NCI-H1436 (cell line): ENCODE measurements at regions not wholly inside any gene's neighbourhood (a gene's known extent, or its start where the extent isn't known, plus 50 kb on each side); places are given as distances from the start of the nearest gene placed in this dataset.
A peak's percentile ranks its signal among the peaks of the same experiment; 100 is the strongest.

Experiments used
- DNase-seq: peaks from one replicate; lab custom pipeline; 2025; lab: John Stamatoyannopoulos, UW

DNA sequence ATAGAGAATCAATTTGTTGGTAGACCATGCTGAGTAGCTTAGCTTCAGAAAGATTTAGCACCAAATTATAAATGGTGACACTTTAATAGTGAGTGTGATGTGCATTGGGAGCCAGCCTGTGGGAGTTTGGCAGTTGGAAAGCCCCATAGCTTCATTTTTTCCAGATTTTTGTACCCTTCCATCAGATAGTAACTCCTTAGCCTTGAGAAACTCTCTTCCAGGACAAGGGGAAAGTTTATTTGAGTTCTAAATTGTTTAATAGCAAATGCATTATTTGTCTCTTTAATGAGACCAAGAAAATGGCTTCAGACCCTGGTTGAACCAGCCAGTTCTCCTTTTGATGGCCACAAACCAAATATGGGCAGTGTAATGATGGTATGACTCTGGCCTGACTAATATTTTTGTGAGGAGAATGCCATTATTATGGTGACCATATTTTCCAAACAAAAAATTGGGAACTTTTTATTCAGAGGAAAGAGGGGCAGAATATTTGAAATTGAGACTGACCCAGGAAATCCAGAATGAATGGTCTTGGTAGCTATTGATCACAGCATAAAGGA lies 49.8 kb downstream of the PLCE1 start:
- DNase-seq, result no peak

DNA sequence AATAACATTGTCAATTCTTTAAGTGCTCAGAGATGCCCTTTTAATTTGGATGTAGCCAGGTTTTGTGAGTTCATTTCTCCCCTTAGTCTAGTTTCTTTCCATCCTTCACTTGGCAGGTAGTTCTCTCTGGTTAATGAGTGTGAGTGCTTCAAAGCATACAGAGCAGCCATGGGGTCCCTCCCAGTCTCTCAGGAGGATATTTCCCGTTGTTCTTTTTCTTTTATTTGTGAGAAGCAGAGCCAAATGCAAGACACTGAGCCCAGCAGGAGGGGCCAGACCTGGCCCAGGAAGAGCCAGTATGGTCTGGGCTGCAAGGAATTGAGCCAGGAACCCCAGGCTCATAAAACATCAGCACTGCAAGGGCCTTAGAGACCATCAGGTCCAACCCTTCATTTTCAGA lies 52.4 kb downstream of the PLCE1 start:
- DNase-seq, result no peak

DNA sequence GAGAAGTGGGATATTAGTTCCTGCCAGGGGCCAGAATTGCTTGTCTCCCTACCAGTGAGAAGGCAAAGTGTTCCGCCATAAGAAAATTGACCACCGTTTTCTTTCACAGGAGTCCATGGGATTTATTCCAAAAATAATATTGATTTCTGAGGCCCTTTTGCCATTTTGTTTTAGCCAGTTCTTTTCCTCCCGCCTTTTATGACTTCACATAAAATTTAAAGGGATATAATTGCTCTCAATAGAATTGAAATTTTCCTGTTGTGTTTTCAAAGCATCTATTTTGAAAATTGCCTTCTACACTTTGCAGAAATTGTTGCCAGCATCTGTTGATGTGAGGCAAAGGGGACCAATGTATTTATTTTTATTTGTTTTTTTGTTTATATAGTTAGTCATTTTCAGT lies 53.6 kb downstream of the PLCE1 start:
- no peak for DNase-seq

DNA sequence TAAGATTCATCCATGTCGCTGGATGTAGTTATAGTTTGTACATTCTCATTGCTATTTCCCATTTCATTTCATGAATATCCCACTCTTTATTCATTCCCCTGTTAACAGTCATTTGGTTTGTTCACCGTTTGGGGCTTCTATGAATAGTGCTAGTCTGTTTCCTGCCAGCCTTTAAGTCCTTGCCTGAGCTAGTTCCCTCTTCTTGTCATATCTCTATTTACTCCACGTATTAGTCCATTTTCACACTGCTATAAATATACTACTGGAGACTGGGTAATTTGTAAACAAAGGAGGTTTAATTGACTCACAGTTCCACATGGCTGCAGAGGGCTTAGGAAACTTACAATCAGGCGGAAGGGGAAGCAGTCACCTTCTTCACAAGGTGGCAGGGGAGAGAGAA lies 56.2 kb downstream of the PLCE1 start:
- peak; percentile 4 for DNase-seq

DNA sequence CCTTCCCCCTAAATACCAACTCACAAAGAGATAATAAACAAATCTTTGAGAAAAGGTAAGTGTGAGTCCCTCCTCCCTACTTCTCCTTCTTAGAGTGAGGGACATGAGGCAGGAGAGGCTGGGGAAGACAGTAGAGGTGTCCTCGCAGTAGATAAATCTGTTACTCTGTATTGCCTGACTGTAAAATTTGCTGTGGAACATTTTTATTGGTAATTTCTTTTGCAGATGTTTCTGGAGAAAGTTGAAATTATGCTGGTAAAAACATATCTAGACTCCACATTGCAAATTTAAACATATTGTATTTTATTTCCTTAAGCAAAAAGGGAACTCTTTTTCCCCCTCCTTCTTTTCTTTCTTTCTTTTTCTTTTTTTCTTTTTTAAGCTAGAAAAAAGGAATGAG lies 58.5 kb downstream of the PLCE1 start:
- DNase-seq, result no peak

DNA sequence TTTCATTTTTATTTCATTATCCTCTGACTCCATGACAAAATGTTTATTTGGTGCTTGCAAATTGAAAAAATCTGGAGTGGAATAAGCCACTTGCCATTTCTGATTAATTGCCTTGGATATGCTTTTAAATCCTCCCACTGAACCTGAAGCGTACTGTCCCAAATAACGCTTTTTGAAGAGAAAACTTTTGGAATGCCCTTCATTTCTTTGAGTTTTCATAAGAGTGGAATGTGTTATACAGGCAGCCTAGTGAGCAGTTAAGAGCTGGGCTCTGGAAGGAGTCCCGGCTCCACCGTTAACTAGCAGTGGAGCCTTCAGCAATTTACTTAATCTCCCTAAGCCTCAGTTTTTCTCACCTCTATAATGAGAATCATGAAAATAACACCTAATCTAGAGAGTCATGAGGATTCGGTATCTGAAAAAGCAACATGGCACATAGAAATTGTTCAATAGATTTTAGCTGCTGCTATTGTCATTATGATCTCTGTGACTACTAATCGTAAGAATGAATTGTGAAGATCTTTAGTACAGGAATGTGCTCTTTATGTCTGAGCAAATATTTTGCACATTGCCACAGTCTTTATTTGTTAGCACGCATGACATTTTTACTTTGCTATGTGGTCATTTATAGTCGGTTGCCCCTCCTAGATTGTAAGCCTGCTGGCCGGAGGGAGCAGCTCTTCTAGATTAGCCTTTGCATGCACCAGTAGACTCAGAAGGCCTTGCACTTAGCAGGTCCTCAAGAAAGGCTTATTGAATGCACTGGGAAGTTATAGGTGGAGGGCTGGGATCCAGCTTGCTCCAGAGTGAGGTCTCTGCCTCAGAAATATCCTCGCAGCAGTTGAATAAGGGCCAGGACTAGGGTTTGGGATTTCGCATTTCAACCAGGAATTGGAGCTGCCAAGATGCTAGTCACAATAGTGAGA lies 59.4 kb downstream of the PLCE1 start:
- DNase-seq, result no peak

DNA sequence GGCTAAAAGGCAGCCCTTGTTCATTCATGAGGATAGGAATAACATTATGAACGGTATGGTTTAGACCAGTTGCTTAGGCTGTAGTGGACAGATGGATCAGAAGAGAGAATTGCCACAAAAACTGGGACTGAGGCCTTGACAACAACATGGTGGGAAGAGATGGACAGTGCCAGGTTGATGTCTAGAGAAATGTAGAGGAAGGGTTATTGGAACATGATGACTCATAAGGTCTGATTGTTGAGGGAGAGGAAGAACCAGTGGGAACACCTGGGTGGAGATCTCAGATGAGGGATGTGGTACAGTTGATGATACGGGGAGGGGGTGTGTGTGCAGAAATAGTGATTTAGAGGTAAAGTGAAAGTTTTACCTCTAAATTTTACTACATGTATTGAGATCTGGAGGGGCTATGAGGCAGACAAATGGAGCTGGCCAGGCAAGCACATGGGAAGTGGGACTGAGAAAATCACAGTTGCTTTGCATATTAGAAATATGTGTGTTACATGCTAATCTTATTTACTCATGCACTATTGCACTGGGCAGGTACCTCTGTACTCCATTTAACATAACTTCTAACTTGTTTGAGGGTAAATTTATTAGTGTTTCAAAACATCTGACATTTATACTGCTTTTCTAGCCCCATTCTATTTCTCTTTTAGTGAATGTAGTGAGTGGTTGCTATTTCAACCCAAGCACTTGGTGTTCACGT lies 65.6 kb downstream of the PLCE1 start:
- no peak for DNase-seq

DNA sequence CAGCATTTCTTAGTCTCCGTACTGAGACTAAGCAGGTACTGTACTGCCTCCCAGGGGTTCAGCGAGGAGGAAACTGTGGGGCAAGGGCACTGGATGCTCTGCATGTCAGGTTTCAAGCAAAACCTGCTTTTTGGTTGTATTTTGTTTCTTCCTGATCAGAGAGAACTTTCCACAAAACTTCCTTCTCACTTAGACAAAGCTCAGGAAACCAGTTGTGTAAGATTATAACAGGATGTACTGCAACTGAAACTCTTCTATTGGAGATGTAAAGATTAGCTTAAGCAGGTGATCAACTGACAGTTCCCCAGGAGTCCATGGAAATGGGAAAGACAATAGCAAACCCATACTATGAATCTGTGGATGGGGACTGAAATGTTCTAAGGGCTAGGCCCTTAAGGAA lies 67.3 kb downstream of the PLCE1 start:
- no peak for DNase-seq

DNA sequence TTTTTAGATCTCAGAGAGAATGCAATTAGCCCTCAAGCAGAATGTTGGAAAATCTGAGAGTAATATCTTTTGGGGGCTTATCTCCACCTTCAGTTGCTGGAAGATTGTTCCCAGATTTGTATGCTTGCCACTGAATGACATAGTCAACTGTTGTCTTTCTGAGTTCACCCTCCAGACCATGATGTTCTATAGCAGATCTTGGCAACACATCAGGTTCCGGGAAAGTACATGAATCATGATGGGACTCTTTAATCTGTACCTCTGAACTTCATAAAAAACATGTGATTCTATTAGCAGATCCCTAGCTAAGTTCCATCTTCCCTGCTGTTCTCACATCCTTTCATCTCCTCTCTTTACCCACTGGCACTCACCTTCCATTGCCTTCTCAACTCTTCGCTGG lies 68.9 kb downstream of the PLCE1 start:
- no peak for DNase-seq

DNA sequence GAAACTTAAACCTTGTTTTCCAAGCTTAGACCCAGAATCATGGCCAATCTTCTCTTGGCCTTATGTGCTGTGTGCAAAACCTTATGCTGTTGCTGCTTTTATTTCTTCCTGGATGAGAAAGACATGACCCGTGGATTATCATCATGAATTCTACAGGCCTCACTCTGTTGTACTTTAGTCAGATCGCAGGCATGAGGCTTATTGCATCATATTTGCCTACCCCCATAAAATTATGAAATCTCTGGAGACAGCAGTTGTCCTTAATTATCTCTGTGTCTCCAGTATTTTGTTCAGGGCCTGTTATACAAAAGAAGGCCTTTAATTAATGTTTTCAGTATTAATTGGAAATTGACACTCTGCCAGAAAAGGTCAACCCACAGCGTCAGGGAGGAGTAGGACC lies 71.6 kb downstream of the PLCE1 start:
- DNase-seq, result no peak

DNA sequence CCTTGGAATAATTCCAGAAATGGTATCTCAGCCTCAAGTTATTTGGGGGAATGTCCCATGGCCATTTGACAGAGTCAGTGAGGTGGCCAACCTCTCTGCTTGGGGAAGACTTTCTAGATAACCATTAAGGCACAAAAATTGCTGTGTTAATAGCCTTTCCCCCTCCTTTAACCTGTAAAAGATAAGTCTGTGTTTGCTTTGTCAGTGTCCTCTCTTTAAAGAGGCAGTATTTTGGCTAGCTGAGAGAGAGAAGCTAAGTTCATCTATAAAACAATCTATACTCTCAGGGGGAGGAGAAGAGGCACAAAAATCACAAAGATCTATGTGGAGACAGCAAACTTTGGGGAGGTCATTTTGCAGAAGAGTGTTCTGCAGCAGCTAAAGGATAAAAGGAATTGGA lies 72.1 kb downstream of the PLCE1 start:
- no peak for DNase-seq

DNA sequence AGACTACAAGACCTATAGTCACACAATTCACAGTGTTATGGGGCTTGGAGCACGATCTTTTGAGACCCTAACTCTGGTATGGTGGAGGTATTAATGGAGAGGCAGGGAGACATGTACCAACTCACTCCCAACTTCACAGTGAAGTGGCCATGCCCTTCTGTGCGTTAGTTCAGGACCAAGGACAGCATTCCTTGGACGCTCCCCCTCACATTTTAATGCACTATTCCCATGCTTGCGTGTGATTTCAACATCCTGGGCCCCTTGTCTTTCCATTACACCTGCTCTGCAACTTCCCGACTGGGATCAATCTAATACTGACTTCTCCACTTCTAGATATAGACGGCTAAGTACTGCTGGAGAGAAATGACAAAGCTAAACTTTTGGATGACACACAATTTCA lies 72.7 kb downstream of the PLCE1 start:
- DNase-seq, result no peak

DNA sequence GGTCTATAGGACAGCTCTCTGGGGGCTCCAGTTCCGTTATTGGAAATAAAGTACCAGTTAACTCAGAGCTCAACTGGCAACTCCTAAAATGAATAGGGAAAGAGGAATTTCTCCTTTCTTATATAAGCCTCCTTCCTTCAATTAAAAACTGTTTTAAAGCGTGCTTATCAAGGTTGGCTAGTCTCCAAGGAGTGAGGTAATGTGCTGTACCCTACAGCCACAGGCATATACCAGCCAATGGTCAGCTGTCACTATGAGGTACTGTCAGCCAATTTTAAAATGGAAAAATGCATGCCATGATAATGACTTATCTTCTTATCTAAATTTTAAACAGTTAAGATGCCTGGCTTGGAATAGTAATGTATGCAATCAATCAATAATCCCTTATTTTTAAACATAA lies 76.2 kb downstream of the PLCE1 start:
- DNase-seq, result no peak

DNA sequence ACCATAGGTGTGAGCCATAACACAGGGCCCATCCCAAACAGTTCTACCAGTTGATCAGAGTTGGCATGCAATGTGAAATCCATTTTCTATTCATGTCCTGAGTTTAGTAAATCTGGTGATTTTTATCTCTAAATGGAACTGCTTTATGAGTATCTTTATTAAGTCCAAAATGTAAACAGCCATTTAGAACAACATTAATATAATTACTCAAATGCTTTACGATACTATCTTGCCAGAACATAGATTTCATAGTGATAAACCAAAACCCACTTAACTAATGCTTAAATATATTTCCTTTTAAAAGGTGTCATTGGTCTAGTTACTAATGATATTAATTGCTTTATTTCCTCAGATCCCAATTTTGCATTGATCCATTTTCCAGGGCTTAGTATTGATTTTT lies 80.7 kb downstream of the PLCE1 start:
- no peak for DNase-seq

DNA sequence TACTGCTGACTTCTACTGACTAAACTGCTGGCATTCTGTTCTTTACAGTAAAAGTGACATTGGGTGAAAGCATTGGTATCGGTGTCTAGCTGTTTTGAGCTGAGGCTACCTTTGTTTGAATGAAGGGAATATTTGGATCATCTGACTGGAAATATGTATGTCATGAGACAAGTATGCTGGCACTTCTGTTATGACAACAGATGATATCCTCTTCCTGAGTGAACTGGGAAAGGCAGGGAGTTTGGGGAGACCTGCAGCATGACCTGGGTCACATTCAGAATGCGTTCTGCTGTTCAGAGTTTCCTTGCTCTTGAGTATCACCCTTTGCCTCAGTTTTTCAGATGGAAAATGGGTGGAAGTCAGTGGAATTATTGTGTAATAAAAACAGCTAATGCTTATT lies 81.8 kb downstream of the PLCE1 start:
- DNase-seq, result no peak

DNA sequence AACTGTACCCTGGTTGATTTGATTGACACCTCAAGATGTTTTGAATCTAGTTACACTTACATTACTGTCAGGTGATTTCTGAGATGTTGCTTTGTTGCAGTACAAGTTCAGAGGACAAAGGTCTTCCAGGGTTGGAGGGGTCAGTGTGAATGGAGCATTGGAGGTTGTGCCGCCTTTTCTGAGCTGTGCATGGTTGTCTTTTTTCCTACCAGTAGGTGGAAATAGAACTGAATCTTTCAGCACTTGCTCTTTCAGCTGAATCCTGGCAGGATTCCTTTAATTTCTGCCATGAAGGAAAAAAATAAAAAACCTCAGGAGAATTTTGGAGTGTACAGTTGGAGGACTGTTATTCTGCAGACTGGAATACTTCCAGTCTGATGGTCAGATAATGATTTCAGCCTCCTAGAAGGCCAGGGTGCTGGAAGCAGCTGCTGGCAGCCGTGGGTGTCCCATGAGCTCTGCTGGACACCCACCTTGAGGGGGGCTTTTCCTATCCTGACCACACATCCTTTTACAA lies 82.7 kb downstream of the PLCE1 start:
- no peak for DNase-seq

DNA sequence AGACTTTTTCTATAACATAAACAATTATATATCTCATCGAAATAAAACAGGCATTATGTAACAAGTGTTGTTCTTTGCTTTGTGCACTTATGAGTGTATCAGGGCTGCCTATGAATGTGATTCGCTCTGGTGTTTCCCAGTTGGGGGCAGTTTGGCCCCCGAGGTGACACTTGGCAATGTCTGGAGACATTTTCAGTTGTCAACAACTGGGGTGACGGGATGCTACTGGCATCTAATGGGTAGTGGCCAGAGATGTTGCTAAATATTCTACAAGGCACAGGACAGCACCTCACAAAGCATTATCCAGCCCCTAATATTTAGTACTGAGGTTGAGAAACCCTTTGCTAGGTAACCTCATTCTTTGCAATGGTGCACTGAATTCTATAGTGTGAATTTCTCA lies 83.3 kb downstream of the PLCE1 start:
- DNase-seq, result no peak

DNA sequence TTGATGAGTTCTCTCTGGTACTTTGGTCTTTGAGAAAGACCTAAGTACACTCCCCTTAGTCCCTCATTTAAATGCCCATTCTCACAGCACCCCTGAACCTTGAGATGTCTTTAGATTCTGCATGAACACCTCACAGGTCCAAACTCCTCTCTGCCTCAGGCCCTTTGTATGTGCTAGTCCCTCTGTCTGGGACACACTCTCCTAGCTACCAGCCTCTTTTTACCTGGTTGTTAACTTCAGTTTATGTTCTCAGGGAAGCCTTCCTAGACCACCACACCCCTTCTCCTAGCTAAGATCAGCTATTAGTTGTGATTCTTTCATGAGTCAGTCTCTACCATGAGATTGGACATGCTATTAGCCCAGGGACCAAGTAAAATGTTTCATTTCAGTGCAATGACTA lies 86.4 kb downstream of the PLCE1 start:
- DNase-seq, result no peak

DNA sequence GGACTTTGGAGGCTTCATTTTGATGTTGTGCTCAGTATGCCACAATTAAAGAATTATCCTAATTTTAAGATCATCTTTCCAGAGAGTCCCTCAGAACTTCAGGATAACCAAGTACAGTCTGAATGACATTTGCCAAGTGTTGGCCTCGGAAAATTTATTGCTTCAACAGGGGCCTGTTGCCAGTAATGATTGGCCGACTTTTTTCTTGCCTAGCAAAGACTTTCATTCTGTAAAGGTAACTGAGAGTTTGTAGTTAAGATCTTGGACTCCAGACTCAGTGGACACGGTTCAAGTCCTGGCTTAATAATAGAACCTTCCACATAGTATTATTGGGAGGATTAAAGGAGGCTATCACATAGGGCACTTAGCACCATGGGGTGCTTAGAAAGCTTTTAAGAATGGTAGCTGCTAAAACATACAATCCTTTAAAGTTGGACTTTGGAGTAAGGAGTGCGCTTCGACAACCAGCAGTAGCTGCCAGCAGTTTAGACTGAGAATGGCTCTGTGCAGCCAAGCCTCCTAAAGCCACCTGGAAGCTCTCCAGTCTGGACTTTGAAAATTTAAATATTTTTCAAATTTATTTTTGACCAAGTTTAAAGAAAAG lies 90.0 kb downstream of the PLCE1 start:
- DNase-seq, result no peak

DNA sequence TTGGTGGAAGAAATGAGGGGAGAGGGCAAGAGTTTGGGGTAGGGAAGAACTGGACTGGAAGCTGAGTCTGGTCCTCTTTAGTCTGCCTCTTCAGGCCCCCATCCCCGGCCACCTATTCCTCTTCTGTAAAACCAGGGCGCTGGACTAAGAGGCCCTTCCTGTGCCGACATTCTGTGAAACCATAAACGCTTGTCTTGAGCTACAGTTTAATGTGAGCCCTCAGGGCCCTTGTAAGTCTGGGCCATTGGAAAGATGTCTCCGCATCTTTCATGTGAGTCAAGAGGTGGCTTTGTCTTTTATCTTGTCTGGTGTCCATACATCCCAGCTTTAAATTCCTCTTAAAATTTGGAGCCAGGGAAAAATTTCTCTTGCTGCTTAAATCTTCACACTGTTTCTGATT lies 90.6 kb downstream of the PLCE1 start:
- no peak for DNase-seq

DNA sequence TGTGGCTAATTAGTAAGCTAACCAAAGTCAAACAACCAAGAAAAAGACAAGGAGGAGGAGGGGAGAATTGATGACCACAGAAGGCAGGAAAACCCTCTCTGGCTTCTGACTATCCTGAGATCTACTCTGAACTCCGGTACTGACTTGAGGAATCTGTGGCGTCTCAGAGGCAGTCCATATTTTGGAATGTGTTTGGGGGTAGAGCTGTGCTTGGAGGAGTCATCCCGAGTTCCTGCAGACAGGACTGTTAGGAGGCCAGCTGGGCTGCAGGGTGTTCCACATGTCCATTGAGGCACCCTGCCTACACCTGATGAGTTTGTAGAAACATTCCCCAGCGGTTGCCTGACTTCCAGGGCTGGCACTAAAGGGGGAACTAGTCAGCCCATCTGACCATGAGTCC lies 91.6 kb downstream of the PLCE1 start:
- DNase-seq, result no peak

DNA sequence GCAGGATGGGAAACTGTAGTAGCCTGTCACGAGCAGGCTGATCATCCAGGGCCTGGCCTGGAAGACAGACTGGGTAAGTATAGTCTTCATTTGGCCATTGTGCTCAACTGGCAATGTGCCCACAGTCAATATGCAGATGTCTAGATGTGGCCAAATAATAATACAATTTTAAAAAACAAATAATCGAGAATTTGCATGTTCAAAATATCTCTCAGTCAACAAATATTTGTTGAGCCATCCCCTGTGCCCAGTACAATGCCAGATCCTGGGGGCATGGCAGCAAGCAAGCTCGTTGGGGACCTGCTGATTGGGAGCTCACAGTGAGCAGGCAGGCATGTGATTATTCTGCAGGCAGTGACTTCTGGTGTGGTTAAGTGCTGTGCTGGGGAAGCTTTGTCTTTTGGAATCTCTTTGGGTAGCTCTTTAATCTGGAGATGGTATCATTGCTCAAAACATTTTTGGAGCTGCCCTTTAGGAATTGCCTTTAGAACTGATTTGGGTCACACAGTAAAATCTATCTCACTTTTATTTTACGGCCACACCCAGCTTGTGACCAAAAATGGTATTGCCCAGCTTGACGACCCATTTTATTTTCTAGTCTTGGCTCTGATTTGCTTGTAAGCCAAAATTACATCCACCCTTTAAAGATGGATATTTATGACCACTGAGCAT lies 92.2 kb downstream of the PLCE1 start:
- DNase-seq, result no peak
